WTC11 (cell line): ENCODE measurements at regions not wholly inside any gene's neighbourhood (a gene's known extent, or its start where the extent isn't known, plus 50 kb on each side); places are given as distances from the start of the nearest gene placed in this dataset.

Experiments used
- JUN ChIP-seq: sonication (generic); formaldehyde crosslinking; IDR thresholded peaks from 2 replicates; pipeline ENCODE4 v1.8.0; 2023; ENCODE audit warnings: mild to moderate bottlenecking, missing genetic modification reagents
- TF ChIP-seq, protein P1 (sequence below): sonication (generic); formaldehyde crosslinking; conservative IDR thresholded peaks from 2 replicates; pipeline ENCODE4 v1.8.1; 2023; ENCODE audit warnings: mild to moderate bottlenecking, low read depth, missing genetic modification reagents, moderate library complexity

DNA sequence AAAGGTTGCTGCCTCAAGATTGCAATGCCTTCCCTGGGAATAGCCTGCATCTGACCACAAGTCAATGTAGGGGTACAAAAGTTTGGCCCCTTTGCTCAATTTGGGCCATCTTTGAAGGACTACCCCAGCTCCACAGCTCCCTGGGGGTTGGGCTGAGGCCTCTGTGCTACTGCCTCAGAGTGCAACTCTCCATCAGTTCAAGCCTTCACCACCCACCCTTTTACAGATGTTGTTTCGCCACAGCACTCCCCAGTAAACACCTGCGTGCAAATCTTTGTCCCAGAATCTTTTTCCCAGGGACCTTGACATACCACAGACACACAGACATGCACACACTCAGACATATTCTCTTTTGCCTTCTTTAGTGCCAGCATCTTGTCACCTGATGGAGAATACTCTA lies 66.0 kb upstream of the ANKRD1 start:
- no peak for TF ChIP-seq JUN (CRISPR knock-in tag)
- TF ChIP-seq, protein P1, sequence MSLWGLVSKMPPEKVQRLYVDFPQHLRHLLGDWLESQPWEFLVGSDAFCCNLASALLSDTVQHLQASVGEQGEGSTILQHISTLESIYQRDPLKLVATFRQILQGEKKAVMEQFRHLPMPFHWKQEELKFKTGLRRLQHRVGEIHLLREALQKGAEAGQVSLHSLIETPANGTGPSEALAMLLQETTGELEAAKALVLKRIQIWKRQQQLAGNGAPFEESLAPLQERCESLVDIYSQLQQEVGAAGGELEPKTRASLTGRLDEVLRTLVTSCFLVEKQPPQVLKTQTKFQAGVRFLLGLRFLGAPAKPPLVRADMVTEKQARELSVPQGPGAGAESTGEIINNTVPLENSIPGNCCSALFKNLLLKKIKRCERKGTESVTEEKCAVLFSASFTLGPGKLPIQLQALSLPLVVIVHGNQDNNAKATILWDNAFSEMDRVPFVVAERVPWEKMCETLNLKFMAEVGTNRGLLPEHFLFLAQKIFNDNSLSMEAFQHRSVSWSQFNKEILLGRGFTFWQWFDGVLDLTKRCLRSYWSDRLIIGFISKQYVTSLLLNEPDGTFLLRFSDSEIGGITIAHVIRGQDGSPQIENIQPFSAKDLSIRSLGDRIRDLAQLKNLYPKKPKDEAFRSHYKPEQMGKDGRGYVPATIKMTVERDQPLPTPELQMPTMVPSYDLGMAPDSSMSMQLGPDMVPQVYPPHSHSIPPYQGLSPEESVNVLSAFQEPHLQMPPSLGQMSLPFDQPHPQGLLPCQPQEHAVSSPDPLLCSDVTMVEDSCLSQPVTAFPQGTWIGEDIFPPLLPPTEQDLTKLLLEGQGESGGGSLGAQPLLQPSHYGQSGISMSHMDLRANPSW (CRISPR knock-in tag) = no peak
